ENCODE measurements at regions not wholly inside any gene's neighbourhood (a gene's known extent, or its start where the extent isn't known, plus 50 kb on each side); places are given as distances from the start of the nearest gene placed in this dataset.
"Not testable (repeated sequence)": the region's sequence is repeated elsewhere in the genome, so short reads cannot be mapped to it uniquely, and the experiment has no call there.

DNA sequence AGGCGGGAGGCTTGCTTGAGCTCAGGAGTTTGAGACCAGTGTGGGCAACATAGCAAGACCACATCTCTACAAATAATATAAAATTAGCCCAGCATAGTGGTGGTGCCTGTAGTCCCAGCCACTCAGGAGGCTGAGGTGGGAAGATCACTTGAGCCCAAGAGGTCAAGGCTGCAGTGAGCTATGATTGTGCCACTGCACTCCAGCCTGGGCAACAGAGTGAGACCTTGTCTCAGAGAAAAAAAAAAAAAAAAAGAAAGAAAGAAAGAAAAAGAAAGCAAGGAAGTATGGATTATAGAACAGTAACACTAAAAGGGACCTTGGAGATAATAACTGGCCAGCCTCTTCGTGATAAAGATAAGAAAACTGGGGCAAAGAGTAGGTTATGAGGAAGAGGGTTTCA, 130.4 kb downstream of the PLCE1 start:
- not testable (repeated sequence) for DNase-seq (ENCODE audit: low read depth, low spot score)

DNA sequence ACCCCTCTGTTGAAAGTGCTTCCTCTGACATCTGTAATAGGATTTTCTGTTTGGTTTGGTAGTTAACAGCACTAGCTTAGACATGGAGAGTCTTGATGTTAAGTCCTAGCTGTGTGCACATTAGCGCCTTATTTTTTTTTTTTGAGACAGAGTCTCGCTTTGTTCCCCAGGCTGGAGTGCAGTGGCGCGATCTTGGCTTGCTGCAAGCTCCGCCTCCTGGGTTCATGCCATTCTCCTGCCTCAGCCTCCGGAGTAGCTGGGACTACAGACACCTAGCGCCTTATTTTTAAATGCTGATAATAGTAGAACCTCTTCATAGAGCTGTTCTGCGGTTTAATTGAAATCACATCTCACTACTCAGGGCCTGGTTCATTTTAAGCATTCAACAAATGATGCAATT, 131.5 kb downstream of the PLCE1 start:
- not testable (repeated sequence) for DNase-seq (ENCODE audit: low read depth, low spot score)

DNA sequence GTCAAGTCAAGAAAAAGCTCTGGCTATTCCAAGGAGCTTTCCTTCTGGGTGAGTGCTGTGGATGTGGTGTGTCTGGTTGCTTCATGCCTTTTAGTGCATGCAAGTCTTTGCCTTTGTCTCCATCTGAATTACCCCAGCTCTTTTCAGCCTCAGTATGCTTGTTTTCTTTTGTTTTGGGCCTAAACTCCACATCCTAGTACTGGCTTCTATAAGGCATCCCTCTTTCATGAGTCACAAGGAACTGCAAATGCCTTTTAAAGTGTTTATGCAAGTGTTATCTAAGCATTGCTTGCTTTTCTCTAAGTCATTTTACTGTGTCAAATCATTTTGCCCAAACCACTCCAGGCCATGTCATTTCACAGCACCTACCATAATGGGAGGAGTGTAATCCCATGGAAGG, 132.1 kb downstream of the PLCE1 start:
- DNase-seq (ENCODE audit: low read depth, low spot score), result no peak

DNA sequence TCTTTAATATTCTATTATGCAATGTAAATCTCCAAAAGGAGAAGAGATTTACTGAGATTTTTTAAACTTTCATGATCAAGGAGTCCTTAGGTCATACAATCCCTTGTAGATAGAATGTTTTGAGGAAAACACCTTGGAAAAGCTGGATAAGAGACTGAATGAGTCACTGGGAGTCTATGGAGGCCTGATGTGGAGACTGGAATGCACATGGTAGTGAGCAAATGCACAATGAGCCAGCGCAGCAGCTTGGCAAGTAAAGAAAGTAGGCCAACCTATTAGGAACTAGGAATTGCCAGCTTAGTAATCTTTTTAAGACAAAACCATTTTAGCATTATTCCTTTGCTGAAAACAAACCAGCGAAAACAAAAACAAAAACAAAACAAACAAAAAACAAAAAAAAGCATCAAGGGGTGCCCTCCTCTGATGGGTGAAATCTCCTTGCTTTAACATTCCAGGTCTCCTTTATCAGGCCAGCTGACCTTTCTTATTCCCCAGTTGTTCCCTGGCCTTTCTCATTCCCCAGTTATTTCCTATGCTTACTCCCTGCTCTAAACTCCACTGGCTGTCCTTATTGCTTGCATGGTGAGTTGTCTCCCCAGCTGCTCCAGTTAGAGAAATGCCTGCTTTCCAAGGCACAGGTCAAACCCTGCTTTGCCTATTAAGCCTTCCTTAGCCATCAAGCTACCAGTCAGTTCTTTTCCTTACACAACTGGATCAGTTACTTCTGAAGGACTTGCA, 135.8 kb downstream of the PLCE1 start:
- no peak for DNase-seq (ENCODE audit: low read depth, low spot score)

DNA sequence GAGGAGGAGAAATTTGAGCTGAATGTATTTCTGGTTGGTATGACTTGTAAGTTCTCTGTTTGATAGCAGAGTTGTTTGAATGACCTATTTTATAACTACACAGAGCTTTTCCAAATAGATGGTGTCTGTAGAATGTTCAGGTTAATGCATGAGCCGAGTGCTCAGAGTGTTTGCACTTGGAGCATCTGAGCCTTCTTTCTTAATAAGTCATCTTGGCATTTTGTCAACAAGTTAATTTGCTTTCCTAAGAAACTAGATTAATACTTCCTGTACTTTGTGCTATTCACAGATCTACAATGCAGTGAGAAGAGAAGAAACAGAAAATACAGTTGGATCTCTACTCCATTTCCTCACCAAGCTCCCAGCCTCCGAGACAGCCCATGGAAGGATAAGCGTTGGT, 138.2 kb downstream of the PLCE1 start:
- no peak for DNase-seq (ENCODE audit: low read depth, low spot score)

DNA sequence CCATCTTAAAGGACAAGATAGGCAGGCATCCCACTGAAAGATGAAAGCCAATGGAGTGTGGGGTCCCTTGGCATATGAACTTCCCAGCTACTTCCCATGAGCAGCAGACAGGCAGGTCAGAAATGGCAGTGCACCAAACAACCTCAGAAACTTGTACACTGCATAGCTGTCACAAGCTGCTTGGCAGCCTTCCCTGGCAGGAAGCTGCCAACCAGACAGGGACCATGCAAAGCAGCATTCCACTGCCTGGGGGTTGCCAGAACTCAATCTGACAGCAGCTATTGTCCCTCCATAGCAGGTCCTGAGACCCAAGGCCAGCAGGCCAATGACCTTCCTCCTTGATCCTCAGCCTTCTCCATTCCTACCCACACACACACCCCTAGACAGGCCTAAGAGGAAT, 139.5 kb downstream of the PLCE1 start:
- no peak for DNase-seq (ENCODE audit: low read depth, low spot score)

DNA sequence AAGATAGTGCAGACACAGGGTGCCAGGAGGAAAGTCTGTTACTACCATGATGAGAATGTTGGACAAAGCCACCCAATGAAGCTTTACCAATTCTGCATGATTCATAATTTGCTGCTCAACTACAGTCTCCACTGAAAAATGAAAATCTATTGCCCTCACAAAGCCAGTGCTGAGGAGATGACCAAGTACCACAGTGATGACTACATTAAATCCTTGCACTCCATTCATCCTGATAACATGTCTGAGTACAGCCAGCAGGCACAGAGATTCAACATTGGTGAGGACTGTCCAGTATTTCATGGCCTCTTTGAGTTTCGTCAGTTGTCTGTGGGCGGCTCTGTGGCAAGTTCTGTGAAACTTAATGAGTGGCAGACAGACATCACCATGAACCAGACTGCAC, 144.0 kb downstream of the PLCE1 start:
- no peak for DNase-seq (ENCODE audit: low read depth, low spot score)

DNA sequence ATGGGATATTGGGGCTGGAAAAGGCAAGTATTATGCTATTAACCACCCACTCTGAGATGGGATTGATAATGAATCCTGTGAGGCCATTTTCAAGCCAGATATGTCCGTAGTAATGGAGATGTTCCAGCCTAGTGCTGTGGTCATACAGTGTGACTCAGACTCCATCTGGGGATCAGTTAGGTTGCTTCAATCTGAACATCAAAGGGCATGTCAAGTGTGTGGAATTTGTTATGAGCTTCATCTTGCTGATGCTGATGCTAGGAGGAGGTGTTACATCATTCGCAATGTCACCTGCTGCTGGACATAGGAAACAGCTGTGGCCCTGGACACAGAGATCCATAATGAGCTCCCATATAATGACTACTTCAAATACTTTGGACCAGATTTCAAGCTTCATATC, 144.7 kb downstream of the PLCE1 start:
- DNase-seq (ENCODE audit: low read depth, low spot score), result no peak

DNA sequence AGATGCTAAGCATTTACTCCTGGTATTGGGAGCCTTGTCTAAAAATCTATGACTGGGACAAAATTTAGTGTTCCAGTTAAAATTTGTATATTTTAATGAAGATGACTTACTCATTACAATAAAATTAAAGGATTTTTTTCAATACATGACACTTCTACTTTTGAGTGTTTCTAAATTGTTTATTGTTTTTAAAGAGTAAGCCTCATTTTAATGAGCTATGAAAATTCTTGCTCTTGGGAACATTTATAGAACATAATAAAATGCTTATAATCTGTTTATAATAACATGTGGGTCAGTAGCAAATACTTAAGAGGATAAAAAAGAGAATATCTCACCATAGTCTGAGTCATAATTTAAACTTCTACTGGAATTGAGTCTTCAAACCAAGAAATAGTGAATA, 149.5 kb downstream of the PLCE1 start:
- no peak for DNase-seq (ENCODE audit: low read depth, low spot score)

DNA sequence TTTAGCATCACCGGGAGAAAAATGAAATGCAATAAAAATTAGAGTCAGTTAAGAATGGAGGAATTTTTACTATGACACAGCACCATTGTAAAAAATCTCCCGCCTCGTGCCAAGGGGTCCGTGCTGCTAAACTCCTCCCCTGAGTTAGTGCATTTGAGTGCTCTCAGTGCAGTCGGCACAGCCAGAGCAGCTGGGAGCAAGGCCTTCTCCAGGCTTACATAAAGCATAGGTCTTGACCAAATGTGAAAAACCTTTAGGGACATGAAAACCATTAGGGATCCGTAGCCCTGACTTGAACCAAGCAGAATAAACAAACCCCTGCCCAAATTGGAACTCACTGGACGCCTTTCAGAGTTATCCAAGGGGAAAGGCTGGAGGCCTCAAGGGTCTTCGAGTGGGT, 152.6 kb downstream of the PLCE1 start:
- DNase-seq (ENCODE audit: low read depth, low spot score), result no peak

DNA sequence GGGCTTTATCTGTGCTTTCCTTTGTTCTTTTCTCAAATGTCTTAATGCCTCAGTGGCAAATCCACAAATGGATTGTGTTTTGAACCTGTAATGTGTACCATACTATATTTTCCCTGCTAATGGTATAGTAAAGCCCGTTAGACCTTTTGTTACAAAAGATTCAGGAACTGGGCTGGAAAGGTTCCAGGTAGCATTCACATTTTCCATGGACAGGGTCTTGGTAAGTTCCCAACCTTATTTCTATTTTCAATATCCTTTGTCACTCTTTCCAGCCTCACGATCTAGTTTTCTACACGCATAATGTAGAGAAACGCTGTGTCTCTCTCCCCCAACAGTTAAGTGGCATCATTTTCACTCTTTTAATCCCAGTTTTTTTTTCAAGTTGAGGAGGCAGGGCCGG, 153.0 kb downstream of the PLCE1 start:
- DNase-seq (ENCODE audit: low read depth, low spot score), result no peak

DNA sequence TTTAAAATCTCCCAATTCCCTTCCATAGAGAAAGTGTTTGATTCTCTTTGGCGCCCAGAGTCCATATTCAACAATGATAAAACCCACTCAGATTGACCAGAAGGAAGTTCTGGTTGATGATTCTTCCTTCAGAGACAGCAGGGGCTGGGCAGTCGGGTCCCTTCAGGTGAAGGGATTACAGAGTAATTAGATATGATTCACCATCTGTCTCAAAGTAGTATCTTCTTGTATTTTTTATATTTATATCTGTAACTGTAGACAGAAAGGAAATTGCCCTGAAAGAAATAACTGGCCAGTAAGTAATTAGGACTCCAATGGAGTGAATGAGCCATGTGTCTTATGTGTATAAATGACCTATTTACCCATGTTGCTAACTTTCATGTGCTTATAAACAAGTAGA, 156.0 kb downstream of the PLCE1 start:
- no peak for DNase-seq (ENCODE audit: low read depth, low spot score)

DNA sequence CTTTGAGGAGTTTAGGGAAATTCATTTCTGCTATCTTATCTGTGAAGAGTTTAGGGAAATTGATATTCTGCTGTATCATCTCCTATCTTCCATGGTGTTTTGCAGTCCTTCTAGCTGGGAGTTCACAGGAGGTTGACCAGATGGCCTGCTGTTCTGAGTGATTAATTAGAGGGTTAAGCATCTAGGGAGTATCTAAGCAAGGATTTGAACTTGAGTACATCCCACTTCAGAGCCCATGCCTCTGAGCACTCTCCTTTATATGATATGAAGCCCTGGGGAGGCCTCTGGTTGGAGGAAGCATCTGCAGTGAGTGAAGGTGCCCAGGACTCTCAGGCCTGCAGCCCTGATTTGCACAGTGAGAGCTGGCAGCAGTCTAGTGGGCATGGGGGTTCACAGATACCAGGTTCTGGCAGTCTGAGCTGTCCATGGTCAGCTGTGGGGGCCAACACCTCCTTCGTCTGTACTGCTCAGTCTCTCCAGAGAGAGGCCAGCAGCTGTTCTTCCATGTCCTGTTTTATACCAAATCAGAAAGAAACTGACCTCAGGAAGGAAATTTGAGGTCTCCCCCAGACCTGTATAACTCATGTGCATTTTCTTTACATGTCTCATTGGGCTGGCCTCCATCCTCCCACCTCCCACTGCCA, 156.9 kb downstream of the PLCE1 start:
- DNase-seq (ENCODE audit: low read depth, low spot score), result no peak

DNA sequence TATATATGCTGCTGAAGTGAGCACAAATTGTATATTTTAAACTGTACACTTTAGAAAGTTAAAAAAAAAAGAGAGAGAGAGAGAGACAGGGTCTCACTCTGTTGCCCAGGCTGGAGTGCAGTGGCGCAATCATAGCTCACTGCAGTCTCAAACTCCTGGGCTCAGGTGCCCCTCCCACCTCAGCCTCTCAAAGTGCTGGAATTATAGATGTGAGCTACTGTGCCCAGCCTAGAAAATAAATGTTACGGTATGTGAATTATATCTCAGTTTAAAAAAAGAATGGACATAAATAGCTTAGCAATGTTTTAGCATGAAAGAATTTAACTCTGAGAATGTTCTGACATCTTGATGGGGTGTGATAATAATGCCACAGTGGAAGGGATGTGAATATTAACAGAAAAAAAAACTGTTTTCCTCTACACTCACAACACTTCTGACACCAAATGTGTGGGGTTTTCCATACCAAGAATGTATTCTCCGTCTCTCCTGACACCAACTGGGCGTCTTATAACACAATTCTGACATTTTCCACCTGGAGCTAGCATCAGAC, 162.1 kb downstream of the PLCE1 start:
- no peak for DNase-seq (ENCODE audit: low read depth, low spot score)

DNA sequence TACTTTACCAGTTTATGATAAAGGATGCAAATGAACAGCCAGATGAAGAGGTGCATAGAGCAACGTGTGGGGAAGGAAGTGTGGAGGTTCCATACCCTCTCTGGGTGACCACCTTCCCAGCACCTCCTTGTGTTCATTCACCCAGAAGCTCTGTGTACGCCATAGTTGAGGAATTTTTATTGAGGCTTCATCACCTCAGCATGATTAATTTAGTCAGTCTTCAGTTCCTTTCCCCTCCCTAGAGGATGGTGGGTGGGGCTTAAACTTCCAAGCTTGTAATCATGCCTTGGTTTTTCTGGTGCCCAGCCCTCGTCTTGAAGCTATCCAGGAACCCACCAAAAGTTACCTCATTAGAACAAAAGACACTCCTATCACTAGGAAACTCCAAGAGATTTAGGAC, 162.7 kb downstream of the PLCE1 start:
- DNase-seq (ENCODE audit: low read depth, low spot score), result no peak

DNA sequence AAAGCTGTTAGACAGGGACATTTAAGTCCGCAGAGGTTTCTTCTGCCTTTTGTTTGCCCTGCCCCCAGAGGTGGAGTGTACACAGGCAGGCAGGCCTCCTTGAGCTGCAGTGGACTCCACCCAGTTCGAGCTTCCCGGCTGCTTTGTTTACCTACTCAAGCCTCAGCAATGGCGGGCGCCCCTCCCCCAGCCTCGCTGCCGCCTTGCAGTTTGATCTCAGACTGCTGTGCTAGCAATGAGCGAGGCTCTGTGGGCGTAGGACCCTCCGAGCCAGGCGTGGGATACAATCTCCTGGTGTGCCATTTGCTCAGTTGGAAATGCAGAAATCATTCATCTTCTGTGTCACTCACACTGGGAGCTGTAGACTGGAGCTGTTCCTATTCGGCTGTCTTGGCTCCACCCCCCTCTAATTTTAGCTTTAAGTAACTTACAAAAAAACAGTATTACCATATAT, 171.5 kb downstream of the PLCE1 start:
- DNase-seq (ENCODE audit: low read depth, low spot score), result not testable (repeated sequence)

DNA sequence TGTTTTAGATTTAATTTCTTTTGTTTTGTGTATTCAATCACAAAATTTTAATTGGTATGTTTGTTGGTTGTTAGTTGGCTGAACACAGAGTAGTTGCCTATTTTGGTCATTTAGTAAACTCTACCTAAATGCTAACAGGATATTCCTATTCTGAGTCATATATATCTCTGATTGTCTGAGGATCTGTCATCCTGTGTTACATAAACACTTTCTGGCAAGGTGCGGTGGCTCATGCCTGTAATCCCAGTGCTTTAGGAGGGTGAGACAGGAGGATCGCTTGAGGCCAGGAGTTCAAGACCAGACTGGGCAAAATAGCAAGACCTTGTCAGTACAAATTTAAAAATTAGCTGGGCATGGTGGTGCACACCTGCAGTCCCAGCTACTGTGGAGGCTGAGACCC, 178.6 kb downstream of the PLCE1 start:
- no peak for DNase-seq (ENCODE audit: low read depth, low spot score)

DNA sequence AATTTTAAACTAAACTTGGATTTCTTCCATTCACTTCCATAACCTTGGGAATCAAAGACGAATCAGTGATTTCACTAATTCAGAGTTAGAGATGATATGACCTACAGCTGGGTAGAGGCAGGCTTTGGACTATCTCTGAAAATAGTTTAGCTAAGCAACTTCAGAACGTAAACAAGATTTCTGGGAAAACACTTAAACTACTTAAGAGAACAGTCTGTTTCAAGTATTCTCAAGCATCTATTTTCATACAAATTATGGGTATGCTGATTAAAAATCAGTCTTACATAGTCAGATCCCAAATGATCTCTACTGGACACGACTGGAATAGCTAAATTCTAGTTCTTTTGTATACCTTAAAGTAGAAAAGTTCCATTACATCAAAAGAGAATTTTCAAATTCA, 179.9 kb downstream of the PLCE1 start:
- no peak for DNase-seq (ENCODE audit: low read depth, low spot score)

DNA sequence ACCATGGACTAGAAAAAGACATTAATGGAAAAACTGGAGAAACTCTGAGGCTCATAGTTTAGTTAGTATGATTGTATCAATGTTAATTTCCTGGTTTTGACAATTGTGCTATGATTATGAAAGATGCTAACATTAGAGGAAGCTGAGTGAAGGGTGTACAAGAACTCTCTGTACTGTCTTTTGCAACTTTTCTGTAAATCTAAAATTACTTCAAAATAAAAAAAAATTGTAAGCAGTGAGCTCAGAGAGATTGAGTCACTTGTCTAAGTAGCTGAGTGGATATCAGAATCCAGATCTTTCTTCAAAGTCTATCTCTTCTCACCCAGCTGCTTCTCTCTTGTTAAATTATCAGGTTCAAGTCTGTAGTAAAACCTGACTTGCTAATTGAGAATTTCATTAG, 181.1 kb downstream of the PLCE1 start:
- DNase-seq (ENCODE audit: low read depth, low spot score), result no peak

DNA sequence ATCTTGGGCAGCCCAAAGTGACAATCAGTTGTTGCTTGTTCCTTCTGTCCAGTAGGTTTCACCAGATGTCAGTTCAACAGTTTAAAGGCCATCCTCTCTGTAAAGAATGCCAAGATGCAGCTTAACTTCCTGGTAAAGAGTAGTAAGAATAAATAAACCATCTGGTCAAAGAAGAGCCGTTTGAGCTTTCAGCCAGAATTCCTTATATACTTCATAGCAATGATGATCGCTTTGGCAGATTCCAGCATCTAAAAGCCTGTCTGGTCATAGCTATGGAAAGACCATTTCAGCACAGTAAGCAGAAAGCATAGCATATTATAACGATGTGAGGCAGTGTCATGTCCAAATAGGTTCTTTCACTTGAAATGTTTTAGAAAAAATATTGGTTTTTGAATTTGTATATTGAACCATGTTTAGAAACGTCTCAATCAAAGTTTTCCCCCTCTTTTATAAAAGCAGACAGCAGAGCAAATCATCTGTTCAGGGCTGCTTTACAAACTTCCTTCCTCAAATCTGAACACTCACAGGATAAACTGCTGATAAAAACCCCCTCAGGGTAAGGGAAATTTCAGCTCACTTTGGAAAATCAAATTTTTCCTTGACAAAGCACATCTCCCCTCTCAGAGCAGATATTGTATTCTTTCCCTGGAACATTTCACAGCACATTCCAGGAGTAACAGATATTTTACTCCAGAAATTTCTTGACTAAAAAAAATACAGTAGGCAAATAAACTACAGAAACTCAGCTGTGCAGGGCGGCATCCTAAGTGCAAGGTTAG, 184.1 kb downstream of the NOC3L start:
- DNase-seq (ENCODE audit: low read depth, low spot score), result no peak

DNA sequence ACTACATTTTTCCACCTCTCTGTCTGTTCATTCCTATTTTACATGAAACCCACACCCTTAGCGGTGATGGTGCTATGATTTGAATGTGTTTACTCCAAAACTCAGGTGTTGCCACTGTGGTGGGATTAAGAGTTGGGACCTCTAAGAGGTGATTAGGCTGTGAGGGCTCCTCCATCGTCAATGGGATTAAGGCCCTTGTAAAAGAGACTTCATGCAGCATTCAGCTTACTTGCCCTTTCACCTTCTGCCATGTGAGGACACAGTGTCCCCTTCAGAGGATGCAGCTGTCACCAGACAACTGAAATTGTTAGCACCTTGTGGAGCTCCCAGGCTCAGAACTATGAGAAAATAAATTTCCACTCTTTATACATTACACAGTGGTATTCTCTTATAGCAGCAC, 182.2 kb downstream of the NOC3L start:
- DNase-seq (ENCODE audit: low read depth, low spot score), result no peak

DNA sequence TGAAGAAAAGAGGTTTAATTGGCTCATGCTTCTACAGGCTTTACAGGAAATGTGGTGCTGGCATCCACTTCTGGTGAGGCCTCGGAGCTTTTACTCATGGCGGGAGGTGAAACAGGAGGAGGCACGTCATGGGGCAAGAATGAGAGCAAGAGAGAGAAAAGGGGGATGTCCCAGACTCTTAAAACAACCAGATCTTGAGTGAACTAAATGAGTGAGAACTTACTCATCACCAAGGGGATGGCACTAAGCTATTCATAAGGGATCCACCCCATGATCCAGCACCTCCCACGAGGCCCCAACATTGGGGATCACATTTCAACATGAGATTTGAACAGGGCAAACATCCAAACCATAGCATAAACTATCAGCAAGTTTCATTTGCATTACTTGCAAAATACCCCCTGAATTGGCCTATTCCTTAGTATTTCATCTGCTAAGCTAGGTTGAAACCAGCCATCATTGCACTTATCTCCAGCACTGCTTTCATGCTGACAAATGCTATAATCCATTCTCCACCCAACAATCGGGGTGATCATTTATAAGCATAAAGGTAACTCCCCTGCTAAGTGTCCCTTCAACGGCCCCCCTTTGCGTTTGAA, 179.0 kb downstream of the NOC3L start:
- no peak for DNase-seq (ENCODE audit: low read depth, low spot score)

All from activated naive CD8-positive, alpha-beta T cell treated with anti-CD3 and anti-CD28 coated beads, Interleukin-2, amount 50 U/mL, for 16 hours (primary cell).